Germinal center (tissue), 1 donor: ENCODE measurements at regions not wholly inside any gene's neighbourhood (a gene's known extent, or its start where the extent isn't known, plus 50 kb on each side); places are given as distances from the start of the nearest gene placed in this dataset.
"Not testable (repeated sequence)": the region's sequence is repeated elsewhere in the genome, so short reads cannot be mapped to it uniquely, and the experiment has no call there.

ENCODE experiments used
- DNase-seq: peaks from one replicate; pipeline ENCODE4 v3.0.0; 2012; ENCODE audit warnings: mixed read lengths, low spot score

GRCh38 chr6:43934803-43935602 is 165.0 kb downstream of the VEGFA start:
- DNase-seq, result no peak

DNA sequence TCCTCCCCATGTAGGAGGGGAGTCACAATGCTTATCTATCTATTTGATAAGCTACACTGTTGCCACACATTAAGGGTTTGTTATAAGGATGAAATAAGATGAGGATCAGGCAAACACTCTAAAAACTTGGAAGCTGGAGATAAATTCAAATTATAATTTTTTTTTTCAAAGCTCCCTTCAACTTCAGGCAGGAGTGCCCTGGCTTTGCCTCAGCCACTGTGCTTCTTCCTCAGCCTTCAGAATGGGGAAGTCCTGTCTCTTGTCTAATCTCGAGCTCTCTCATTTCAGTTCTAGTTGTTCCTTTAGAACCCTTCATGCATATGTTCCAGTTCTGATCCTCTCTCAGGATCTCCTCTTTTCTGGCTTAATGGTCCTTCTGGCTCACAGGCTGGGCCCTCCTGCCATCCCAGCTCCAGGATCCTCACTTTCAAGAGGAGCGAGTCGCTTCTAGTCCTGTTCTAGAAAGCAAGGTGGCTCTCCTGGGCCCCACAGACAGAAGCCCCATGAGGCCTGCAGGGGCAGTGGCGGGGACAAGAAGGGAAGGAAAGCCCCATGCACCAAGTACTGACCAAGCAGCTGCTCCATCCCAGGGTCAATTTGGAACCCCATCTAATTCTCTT is 164.3 kb downstream of the VEGFA start:
- DNase-seq, result no peak

- no peak for DNase-seq
Observed at GRCh38 chr6:43933148-43933885, 163.3 kb downstream of the VEGFA start.

DNA sequence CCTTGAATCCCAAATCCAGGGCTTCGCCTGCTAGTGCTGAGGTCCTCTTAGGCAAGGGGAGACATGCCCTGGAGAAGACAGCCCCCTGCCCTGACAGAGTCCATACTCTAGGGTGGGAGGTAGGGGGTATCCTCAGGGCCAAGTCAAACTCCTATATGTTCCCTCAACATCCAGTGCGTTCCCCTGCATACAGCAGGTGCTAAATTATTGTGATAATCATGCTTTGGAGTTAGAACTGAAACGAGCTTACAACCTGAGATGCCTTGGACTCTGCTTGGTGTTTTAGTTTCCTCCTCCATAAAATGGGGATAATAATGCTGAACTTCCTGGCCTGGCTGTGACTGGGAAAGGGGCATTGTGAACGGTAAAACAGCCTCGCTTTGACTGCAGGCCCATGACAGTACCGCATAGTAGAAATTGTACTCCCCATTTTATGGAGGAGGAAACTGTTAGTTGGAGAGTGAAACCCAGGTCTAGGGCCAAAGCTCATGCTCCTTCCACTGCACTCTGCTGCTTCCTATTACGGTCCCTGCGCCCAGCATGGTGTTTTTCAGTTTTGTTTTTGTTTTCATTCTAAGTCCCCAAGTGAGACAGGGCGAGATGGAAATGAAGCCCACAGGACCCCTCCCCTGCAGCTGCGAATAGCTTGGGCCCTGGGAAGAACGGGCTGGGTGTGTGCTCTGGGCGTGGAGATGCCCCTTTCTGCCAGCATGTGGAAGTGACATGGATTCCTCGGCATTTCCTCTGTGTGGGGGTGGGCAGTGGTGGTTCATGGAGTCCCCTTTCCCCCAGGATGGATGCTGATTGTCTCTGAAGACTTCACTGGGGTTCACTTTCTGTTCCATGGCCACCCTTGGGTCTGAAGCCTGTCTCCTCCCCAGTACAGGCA is 162.5 kb downstream of the VEGFA start:
- no peak for DNase-seq

DNA sequence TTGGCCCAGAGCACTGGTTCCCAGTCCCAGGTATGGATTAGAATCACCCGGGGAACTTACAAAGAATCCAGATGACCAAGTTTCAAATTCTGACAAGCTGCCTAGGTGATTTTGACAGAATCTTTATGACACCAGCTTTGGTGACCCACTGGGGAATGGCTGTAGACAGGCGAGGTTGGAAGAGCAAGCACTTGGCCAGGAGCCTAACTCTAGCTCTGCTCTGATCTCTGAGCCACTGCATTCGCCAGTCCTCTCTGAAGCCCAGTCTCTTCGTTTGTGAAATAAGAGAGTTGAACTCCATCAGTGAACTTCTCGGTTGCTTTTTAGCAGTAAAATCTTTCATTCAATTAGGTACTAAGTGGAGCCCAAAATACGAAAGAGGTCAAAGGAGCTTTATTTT is 161.2 kb downstream of the VEGFA start:
- DNase-seq, result no peak

DNA sequence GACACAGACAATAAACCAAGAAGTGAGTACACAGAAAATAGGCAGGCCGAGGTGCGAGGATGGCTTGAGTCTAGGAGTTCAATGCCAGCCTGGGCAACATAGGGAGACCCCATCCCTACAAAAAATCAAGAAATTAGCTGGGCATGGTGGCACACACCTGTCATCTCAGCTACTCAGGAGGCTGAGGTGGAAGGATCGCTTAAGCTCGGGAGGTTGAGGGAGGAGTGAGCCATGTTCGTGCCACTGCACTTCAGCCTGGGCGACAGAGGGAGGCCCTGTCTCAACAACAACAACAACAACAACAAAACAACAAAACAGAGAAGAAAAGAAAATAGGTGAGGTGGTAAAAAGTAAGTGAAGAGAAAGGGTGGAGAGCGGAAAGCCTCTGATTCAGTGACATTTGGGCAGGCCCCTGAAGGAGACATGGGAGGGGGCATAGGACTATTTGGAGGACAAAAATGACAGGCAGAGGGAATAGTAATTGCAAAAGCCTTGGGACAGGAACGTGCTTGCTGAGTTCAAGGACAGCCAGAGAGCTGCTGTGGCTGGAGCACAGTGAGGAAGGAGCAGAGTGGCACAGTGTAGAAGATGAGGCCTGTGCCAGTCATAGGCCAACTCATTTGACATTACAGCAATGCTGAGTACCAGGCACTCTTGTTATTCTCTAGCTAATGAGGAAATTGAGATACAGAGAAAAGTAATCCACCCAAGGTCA is 160.6 kb downstream of the VEGFA start:
- DNase-seq, result no peak

- DNase-seq, result no peak
Observed at GRCh38 chr6:43929511-43929910, 159.5 kb downstream of the VEGFA start.

- DNase-seq, result no peak
Observed at GRCh38 chr6:43927532-43928210, 157.7 kb downstream of the VEGFA start.

GRCh38 chr6:43926634-43927531 is 156.9 kb downstream of the VEGFA start:
- no peak for DNase-seq

- not testable (repeated sequence) for DNase-seq
Observed at GRCh38 chr6:43925636-43926139, 155.7 kb downstream of the VEGFA start.

DNA sequence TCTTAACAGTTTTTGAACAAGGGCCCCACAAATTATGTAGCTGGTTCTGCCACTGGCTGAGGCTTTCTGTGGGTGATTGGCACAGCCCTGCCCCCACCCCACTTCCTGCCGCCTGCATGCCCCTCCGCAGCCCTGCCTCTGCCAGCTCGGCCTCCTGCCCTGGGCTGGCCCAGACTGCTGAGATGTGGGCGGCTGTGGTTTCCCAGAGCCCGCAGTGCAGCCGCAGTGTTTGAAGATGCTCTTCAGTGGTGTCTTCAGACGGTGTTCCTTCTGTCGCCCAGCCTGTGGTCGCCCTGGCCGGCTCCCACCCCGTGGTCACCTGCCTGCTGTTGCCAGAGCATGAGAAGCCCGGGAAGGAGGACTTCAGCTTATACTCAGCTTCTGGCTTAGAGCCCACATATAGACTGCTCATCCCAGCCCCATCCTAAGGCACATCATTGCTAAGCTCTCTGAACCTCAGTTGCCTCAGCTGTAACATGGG is 154.3 kb downstream of the VEGFA start:
- DNase-seq, result no peak

DNA sequence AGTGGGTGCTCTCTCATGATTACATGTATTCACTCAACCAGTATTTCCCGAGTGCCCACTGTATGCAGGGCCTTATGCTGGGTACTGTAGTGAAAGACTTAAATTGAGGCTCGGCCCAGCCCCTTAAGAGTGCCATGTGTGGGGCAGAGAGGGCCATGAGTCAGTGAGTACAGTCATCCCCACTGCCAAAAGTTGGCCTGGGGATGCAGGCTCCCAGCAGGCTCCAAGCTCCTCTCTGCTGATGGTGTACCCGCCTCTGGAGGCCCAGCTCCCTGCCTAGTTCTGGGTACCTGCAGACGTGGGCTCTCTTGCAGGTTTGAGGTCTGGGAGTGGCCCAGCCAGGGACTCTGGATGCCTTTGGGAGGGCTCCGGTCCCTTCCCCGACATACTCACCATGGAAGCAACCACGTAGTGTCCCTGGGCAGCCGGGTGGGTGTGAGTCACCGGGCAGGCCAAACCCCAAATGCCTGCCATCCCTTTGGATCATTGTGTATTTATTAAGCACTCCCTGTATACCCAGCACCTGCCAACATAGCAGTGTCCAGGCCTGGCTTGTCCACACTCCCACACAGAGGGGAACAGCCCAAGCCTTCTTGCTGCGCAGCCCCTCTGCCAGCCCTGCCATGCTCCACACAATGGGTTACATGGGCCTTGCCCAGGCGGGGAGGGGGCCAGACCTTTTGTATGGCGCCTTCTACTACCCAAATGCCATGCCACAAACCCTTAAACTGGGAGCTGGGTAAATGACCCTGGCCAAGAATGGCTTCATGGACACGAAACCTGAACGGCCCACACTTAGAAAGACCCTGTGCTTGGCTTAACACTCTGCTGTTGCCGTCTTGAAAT is 153.6 kb downstream of the VEGFA start:
- DNase-seq, result no peak

- DNase-seq, result no peak
Observed at GRCh38 chr6:43922426-43923375, 152.7 kb downstream of the VEGFA start.

- no peak for DNase-seq
Observed at GRCh38 chr6:43921548-43922425, 151.8 kb downstream of the VEGFA start.

DNA sequence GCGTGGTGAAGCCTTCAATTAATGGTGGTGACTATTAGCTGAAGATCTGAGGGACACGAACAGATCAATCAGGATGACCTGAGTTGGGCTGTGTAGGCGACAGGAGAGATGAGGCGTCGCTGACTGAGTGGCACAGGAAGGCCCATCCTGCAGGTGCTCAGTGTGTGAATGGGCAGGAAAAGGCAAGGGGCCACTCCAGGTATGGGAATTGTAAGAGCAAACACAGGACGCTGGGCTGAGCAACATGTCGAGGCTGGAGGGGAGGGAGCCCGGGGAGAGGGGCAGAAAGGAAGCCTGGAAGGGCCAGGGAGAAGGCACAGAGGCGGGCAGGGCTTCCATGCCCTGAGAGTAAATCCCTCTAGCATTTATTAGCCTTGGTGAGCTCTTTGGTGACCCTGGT is 151.0 kb downstream of the VEGFA start:
- no peak for DNase-seq

- no peak for DNase-seq
Observed at GRCh38 chr6:43919774-43920173, 149.8 kb downstream of the VEGFA start.
